Transverse colon (tissue), 4 donors: ENCODE measurements at regions not wholly inside any gene's neighbourhood (a gene's known extent, or its start where the extent isn't known, plus 50 kb on each side); places are given as distances from the start of the nearest gene placed in this dataset.

Experiments used
- CTCF ChIP-seq, 5 experiments: fragments of 200-600 bp in 3 of 5; fragments of 450-650 bp in 2 of 5; sonication (generic) in 3 of 5; IDR thresholded peaks; 1 replicate in 2 of 5; 2 replicates in 3 of 5; pipeline ENCODE4 v1.5.1; 2016 to 2017; ENCODE audit warnings: antibody characterized with exemption in 5 of 5, inconsistent platforms in 3 of 5, mild to moderate bottlenecking in 2 of 5, moderate library complexity in 1 of 5
- POLR2AphosphoS5 ChIP-seq, 3 donors: sonication (generic); formaldehyde crosslinking; IDR thresholded peaks; one replicate each; pipeline ENCODE4 v1.6.1; 2016; ENCODE audit warnings: antibody characterized with exemption in 3 of 3

DNA sequence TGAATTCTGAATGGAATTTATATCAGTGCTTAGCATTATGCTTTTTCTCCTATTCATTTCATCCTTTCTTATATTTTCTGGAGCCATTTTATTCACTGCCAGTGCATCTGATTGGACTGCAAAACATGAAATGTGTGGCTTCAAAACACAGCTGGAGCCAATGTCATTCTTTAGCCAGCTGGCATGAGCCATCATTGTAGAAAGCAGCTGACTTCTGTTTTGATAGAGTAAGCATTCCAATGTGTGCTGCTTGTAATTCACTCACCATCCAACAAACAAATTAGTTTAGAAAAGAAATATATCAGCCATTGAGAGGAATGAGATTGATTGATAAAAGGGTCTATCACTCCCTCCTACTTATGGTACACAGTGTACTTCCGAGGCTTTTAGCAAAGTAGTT is 2616.0 kb downstream of the ARAP2 start:
- TF ChIP-seq CTCF (IDR thresholded peaks at IDR 0.05) (no peak), POLR2AphosphoS5 (IDR thresholded peaks at IDR 0.05) (no peak)
